Neural progenitor cell (in vitro differentiated cells): ENCODE measurements at regions not wholly inside any gene's neighbourhood (a gene's known extent, or its start where the extent isn't known, plus 50 kb on each side); places are given as distances from the start of the nearest gene placed in this dataset.

Source experiments
- DNase-seq: peaks from one replicate; pipeline ENCODE4 v3.0.0-alpha.2; 2016; ENCODE audit warnings: low spot score
- H2AFZ ChIP-seq: fragments of 200-600 bp; sonication (generic); replicated peaks from 2 replicates; pipeline ENCODE4 v1.6.1; 2016; ENCODE audit warnings: antibody characterized with exemption
- H3F3A ChIP-seq: fragments of 200-600 bp; sonication (generic); 2 replicates; pipeline ENCODE4 v1.6.1; 2016; ENCODE audit warnings: antibody characterized with exemption, low read depth
- H3K27ac ChIP-seq: fragments of 200-600 bp; sonication (generic); 2 replicates; pipeline ENCODE4 v1.5.1; 2016; ENCODE audit warnings: mild to moderate bottlenecking
- H3K27me3 ChIP-seq: fragments of 200-600 bp; sonication (generic); 2 replicates; pipeline ENCODE4 v1.6.1; 2016; ENCODE audit warnings: mild to moderate bottlenecking, moderate library complexity
- H3K36me3 ChIP-seq: fragments of 200-600 bp; sonication (generic); 2 replicates; pipeline ENCODE4 v1.5.1; 2016
- H3K4me1 ChIP-seq: fragments of 200-600 bp; sonication (generic); 2 replicates; pipeline ENCODE4 v1.6.1; 2016; ENCODE audit warnings: mixed run types
- H3K4me2 ChIP-seq: fragments of 200-600 bp; sonication (generic); 2 replicates; pipeline ENCODE4 v1.6.1; 2016
- H3K4me3 ChIP-seq: fragments of 200-600 bp; sonication (generic); 2 replicates; pipeline ENCODE4 v1.5.1; 2016
- H3K79me2 ChIP-seq: fragments of 200-600 bp; sonication (generic); 2 replicates; pipeline ENCODE4 v1.6.1; 2016; ENCODE audit warnings: low read depth
- H3K9ac ChIP-seq: fragments of 200-600 bp; sonication (generic); 2 replicates; pipeline ENCODE4 v1.6.1; 2016
- H3K9me3 ChIP-seq: fragments of 200-600 bp; sonication (generic); 2 replicates; pipeline ENCODE4 v1.5.1; 2016; ENCODE audit warnings: low read depth
- H4K20me1 ChIP-seq: fragments of 200-600 bp; sonication (generic); 2 replicates; pipeline ENCODE4 v1.6.1; 2016; ENCODE audit warnings: low read depth
- H3K27ac Mint-ChIP-seq: 3 replicates; pipeline ENCODE4 v1.8.0; 2021; ENCODE audit warnings: mixed read lengths
- H3K27me3 Mint-ChIP-seq: 2 replicates; pipeline ENCODE4 v1.8.0; 2022; ENCODE audit warnings: low read depth, mild to moderate bottlenecking, inconsistent platforms, moderate library complexity, mixed read lengths; ENCODE audit not compliant: insufficient read depth
- H3K36me3 Mint-ChIP-seq: 3 replicates; pipeline ENCODE4 v1.8.0; 2021; ENCODE audit warnings: mixed read lengths
- H3K4me1 Mint-ChIP-seq: 3 replicates; pipeline ENCODE4 v1.8.0; 2021; ENCODE audit warnings: mixed read lengths
- H3K4me3 Mint-ChIP-seq: 3 replicates; pipeline ENCODE4 v1.8.0; 2021; ENCODE audit warnings: mild to moderate bottlenecking, moderate library complexity, mixed read lengths
- H3K9me3 Mint-ChIP-seq: 3 replicates; pipeline ENCODE4 v1.8.0; 2020; ENCODE audit warnings: mixed read lengths
- CTCF ChIP-seq: fragments of 200-600 bp; sonication (generic); IDR thresholded peaks from 2 replicates; pipeline ENCODE4 v1.5.1; 2017; ENCODE audit warnings: antibody characterized with exemption, mild to moderate bottlenecking
- EZH2 ChIP-seq: fragments of 200-600 bp; sonication (generic); IDR thresholded peaks from 2 replicates; pipeline ENCODE4 v1.6.1; 2017; ENCODE audit warnings: antibody characterized with exemption, mild to moderate bottlenecking, moderate library complexity
- EZH2phosphoT487 ChIP-seq: fragments of 200-600 bp; sonication (generic); IDR thresholded peaks from 2 replicates; pipeline ENCODE4 v1.6.1; 2017; ENCODE audit warnings: antibody characterized with exemption

GRCh38 chr15:46408312-46408711 lies 773.5 kb downstream of the SQOR start:
- TF ChIP-seq CTCF (no peak), EZH2 (no peak), EZH2phosphoT487 (no peak)
- H3K4me1 Mint-ChIP-seq = peaks cover 13% of the 10 kb centered on the region
- H3K36me3 ChIP-seq = no peaks in the 10 kb centered on the region
- no peaks in the 10 kb centered on the region for H3K9me3 ChIP-seq
- H3K4me2 ChIP-seq = no peak overlapping the region
- no peak overlapping the region for H3K27ac Mint-ChIP-seq
- H3K79me2 ChIP-seq = no peaks in the 10 kb centered on the region
- no peak overlapping the region for H3K27ac ChIP-seq
- H3K4me3 Mint-ChIP-seq = no peak overlapping the region
- H4K20me1 ChIP-seq = no peaks in the 10 kb centered on the region
- H3K27me3 Mint-ChIP-seq = no peaks in the 10 kb centered on the region
- no peak overlapping the region for H2AFZ ChIP-seq
- no peaks in the 10 kb centered on the region for H3K9me3 Mint-ChIP-seq
- no peaks in the 10 kb centered on the region for H3F3A ChIP-seq
- no peak overlapping the region for H3K4me3 ChIP-seq
- H3K4me1 ChIP-seq = peaks cover 20% of the 10 kb centered on the region
- H3K36me3 Mint-ChIP-seq = no peaks in the 10 kb centered on the region
- no peak overlapping the region for H3K9ac ChIP-seq
- DNase-seq = no peak
- no peaks in the 10 kb centered on the region for H3K27me3 ChIP-seq

- peaks cover 17% of the 10 kb centered on the region for H3K4me1 ChIP-seq
- H3K9me3 Mint-ChIP-seq = no peaks in the 10 kb centered on the region
- no peaks in the 10 kb centered on the region for H4K20me1 ChIP-seq
- H3K9me3 ChIP-seq = no peaks in the 10 kb centered on the region
- TF ChIP-seq EZH2phosphoT487 = no peak
- no peak for TF ChIP-seq EZH2
- TF ChIP-seq CTCF = no peak
- H3K36me3 ChIP-seq = no peaks in the 10 kb centered on the region
- no peak overlapping the region for H3K4me3 Mint-ChIP-seq
- no peak overlapping the region for H3K27ac Mint-ChIP-seq
- no peaks in the 10 kb centered on the region for H3K79me2 ChIP-seq
- H3K27ac ChIP-seq = no peak overlapping the region
- no peak overlapping the region for H3K4me2 ChIP-seq
- H3F3A ChIP-seq = no peaks in the 10 kb centered on the region
- no peaks in the 10 kb centered on the region for H3K27me3 Mint-ChIP-seq
- DNase-seq = no peak
- H3K9ac ChIP-seq = no peak overlapping the region
- H3K27me3 ChIP-seq = no peaks in the 10 kb centered on the region
- no peak overlapping the region for H2AFZ ChIP-seq
- H3K4me3 ChIP-seq = no peak overlapping the region
- no peaks in the 10 kb centered on the region for H3K36me3 Mint-ChIP-seq
- H3K4me1 Mint-ChIP-seq = peaks cover 9% of the 10 kb centered on the region
Measured at GRCh38 chr15:46409841-46410301, 775.0 kb downstream of the SQOR start.

GRCh38 chr15:46410705-46411104 lies 775.9 kb downstream of the SQOR start:
- no peak overlapping the region for H3K9ac ChIP-seq
- no peaks in the 10 kb centered on the region for H3K36me3 ChIP-seq
- no peaks in the 10 kb centered on the region for H3K9me3 ChIP-seq
- no peaks in the 10 kb centered on the region for H4K20me1 ChIP-seq
- H3K27ac Mint-ChIP-seq = no peak overlapping the region
- no peak overlapping the region for H2AFZ ChIP-seq
- H3K9me3 Mint-ChIP-seq = no peaks in the 10 kb centered on the region
- no peak overlapping the region for H3K27ac ChIP-seq
- no peaks in the 10 kb centered on the region for H3K36me3 Mint-ChIP-seq
- H3K4me2 ChIP-seq = no peak overlapping the region
- H3K4me1 ChIP-seq = peaks cover 13% of the 10 kb centered on the region
- H3K27me3 ChIP-seq = no peaks in the 10 kb centered on the region
- peaks cover 15% of the 10 kb centered on the region for H3K4me1 Mint-ChIP-seq
- H3K4me3 Mint-ChIP-seq = no peak overlapping the region
- H3K79me2 ChIP-seq = no peaks in the 10 kb centered on the region
- H3F3A ChIP-seq = no peaks in the 10 kb centered on the region
- DNase-seq = no peak
- H3K27me3 Mint-ChIP-seq = no peaks in the 10 kb centered on the region
- TF ChIP-seq EZH2phosphoT487 = no peak
- no peak for TF ChIP-seq CTCF
- TF ChIP-seq EZH2 = no peak
- H3K4me3 ChIP-seq = no peak overlapping the region
